CD14-positive monocyte (primary cell): ENCODE measurements at regions not wholly inside any gene's neighbourhood (a gene's known extent, or its start where the extent isn't known, plus 50 kb on each side); places are given as distances from the start of the nearest gene placed in this dataset.

Experiments
- DNase-seq, 3 donors: peaks; one replicate each; pipeline ENCODE4 v3.0.0-alpha.2; 2011 to 2022
- H2AFZ ChIP-seq: 2 replicates; pipeline ENCODE4 v1.6.0; 2012; ENCODE audit warnings: mild to moderate bottlenecking, low read depth, low read length, inconsistent platforms; ENCODE audit not compliant: insufficient read depth, poor library complexity, severe bottlenecking
- H3K27ac ChIP-seq, 2 donors: 1 replicate in 1 of 2; 2 replicates in 1 of 2; pipeline ENCODE4 v1.5.1; 2012 to 2013; ENCODE audit warnings: low read length in 2 of 2, control low read depth in 1 of 2, inconsistent platforms in 1 of 2, low read depth in 1 of 2, mild to moderate bottlenecking in 1 of 2
- H3K27me3 ChIP-seq, 2 donors: one replicate each; pipeline versions ENCODE4 v1.6.0 to v1.6.1; 2011 to 2013; ENCODE audit warnings: low read length in 2 of 2; ENCODE audit not compliant: control insufficient read depth in 2 of 2, insufficient read depth in 2 of 2
- H3K36me3 ChIP-seq, 2 donors: replicated peaks in 1 of 2; 1 replicate in 1 of 2; 2 replicates in 1 of 2; pipeline versions ENCODE4 v1.5.1 to v1.6.1; 2012 to 2013; ENCODE audit warnings: low read length in 2 of 2, control low read depth in 1 of 2, inconsistent platforms in 1 of 2, mild to moderate bottlenecking in 1 of 2; ENCODE audit not compliant: insufficient read depth in 2 of 2, control insufficient read depth in 1 of 2
- H3K4me1 ChIP-seq, 2 donors: 1 replicate in 1 of 2; 2 replicates in 1 of 2; pipeline versions ENCODE4 v1.5.1 to v1.6.1; 2012 to 2013; ENCODE audit warnings: low read length in 2 of 2, control low read depth in 1 of 2, inconsistent platforms in 1 of 2, mild to moderate bottlenecking in 1 of 2, moderate library complexity in 1 of 2; ENCODE audit not compliant: insufficient read depth in 2 of 2, control insufficient read depth in 1 of 2
- H3K4me2 ChIP-seq: replicated peaks from 2 replicates; pipeline ENCODE3; 2012; ENCODE audit warnings: low read length, moderate library complexity, mild to moderate bottlenecking; ENCODE audit not compliant: poor library complexity, severe bottlenecking; ENCODE audit errors: extremely low read depth
- H3K4me3 ChIP-seq, 3 experiments: fragments of 200-600 bp in 1 of 3; sonication (generic) in 1 of 3; replicated peaks in 1 of 3; 1 replicate in 2 of 3; 2 replicates in 1 of 3; pipeline ENCODE4 v1.5.1; 2011 to 2013; ENCODE audit warnings: low read length in 3 of 3, mild to moderate bottlenecking in 3 of 3, control low read depth in 2 of 3, low read depth in 2 of 3, inconsistent platforms in 1 of 3, moderate library complexity in 1 of 3
- H3K79me2 ChIP-seq: 2 replicates; pipeline ENCODE4 v1.6.0; 2012; ENCODE audit warnings: mild to moderate bottlenecking, control low read depth, inconsistent platforms, low read length, moderate library complexity; ENCODE audit not compliant: insufficient read depth
- H3K9ac ChIP-seq: 2 replicates; pipeline ENCODE4 v1.6.0; 2017; ENCODE audit warnings: low read length, mild to moderate bottlenecking; ENCODE audit not compliant: insufficient read depth, poor library complexity, severe bottlenecking
- H3K9me3 ChIP-seq, 2 donors: replicated peaks in 1 of 2; 1 replicate in 1 of 2; 2 replicates in 1 of 2; pipeline versions ENCODE4 v1.5.1 to v1.6.1; 2012 to 2013; ENCODE audit warnings: low read length in 2 of 2, control low read depth in 1 of 2; ENCODE audit not compliant: control insufficient read depth in 1 of 2, insufficient read depth in 1 of 2
- H4K20me1 ChIP-seq: 2 replicates; pipeline ENCODE4 v1.6.0; 2012; ENCODE audit warnings: mild to moderate bottlenecking, low read length, control low read depth, moderate library complexity; ENCODE audit not compliant: insufficient read depth
- H3K27ac Mint-ChIP-seq, 7 donors: one replicate each; pipeline ENCODE4 v1.8.0; 2020; ENCODE audit warnings: mild to moderate bottlenecking in 7 of 7, mixed read lengths in 7 of 7, moderate library complexity in 6 of 7, inconsistent platforms in 2 of 7
- H3K27me3 Mint-ChIP-seq, 3 donors: one replicate each; pipeline ENCODE4 v1.8.0; 2021 to 2022; ENCODE audit warnings: low read depth in 3 of 3, mild to moderate bottlenecking in 3 of 3, mixed read lengths in 3 of 3, moderate library complexity in 3 of 3, inconsistent platforms in 1 of 3
- H3K36me3 Mint-ChIP-seq, 2 donors: one replicate each; pipeline ENCODE4 v1.8.0; 2020; ENCODE audit warnings: mixed read lengths in 2 of 2, inconsistent platforms in 1 of 2, mild to moderate bottlenecking in 1 of 2
- H3K4me1 Mint-ChIP-seq: one replicate; pipeline ENCODE4 v1.8.0; 2020; ENCODE audit warnings: mild to moderate bottlenecking, mixed read lengths
- H3K4me3 Mint-ChIP-seq, 2 donors: one replicate each; pipeline ENCODE4 v1.8.0; 2020; ENCODE audit warnings: mild to moderate bottlenecking in 2 of 2, mixed read lengths in 2 of 2, moderate library complexity in 1 of 2
- H3K9me3 Mint-ChIP-seq, 7 donors: one replicate each; pipeline ENCODE4 v1.8.0; 2020 to 2022; ENCODE audit warnings: mixed read lengths in 7 of 7, mild to moderate bottlenecking in 6 of 7, moderate library complexity in 6 of 7, inconsistent platforms in 2 of 7
- CTCF ChIP-seq: fragments of 200-600 bp; IDR thresholded peaks from one replicate; pipeline ENCODE4 v1.8.0; 2022; ENCODE audit warnings: antibody characterized with exemption, mild to moderate bottlenecking
- WGBS: methylation state at CpG from one replicate; pipeline ENCODE4 v1.1.5; 2013; ENCODE audit warnings: missing lambda C conversion rate; ENCODE audit not compliant: insufficient coverage; 5-methylcytosine and 5-hydroxymethylcytosine counted together
- intact Hi-C, 2 donors: fragments of 100-400 bp; cut with micrococcal nuclease; formaldehyde crosslinking; loops; one replicate each; pipeline versions ENCODE4 v1.15.0 to v1.15.1; 2023

GRCh38 chr7:124596881-124597280, 168.7 kb downstream of the GPR37 start:
- no peak overlapping the region for H3K27ac ChIP-seq
- Mint-ChIP-seq H3K36me3 (no peaks in the 10 kb centered on the region), H3K27ac (no peak overlapping the region), H3K27me3 (no peaks in the 10 kb centered on the region), H3K4me3 (no peak overlapping the region), H3K9me3 (peaks cover 0 to 2% (median 0%) of the 10 kb centered on the region in 7 donors), H3K4me1 (no peaks in the 10 kb centered on the region)
- no peak overlapping the region for H3K4me2 ChIP-seq
- H3K36me3 ChIP-seq = no peaks in the 10 kb centered on the region
- no peaks in the 10 kb centered on the region for H3K27me3 ChIP-seq
- H3K9ac ChIP-seq = no peak overlapping the region
- H3K79me2 ChIP-seq = no peaks in the 10 kb centered on the region
- H3K4me1 ChIP-seq = no peaks in the 10 kb centered on the region
- DNase-seq = no peak
- H3K9me3 ChIP-seq = no peaks in the 10 kb centered on the region
- no peak for TF ChIP-seq CTCF
- no peaks in the 10 kb centered on the region for H4K20me1 ChIP-seq
- no CpG with 5 or more reads among the region's 1 CpG for WGBS
- H2AFZ ChIP-seq = no peak overlapping the region
- intact Hi-C loops = no loop called here
- H3K4me3 ChIP-seq = no peak overlapping the region

- Histone ChIP-seq H3K4me3 (no peak overlapping the region), H3K9ac (no peak overlapping the region), H3K9me3 (peaks cover 0 to 7% of the 10 kb centered on the region in 2 donors), H3K4me2 (no peak overlapping the region), H3K79me2 (no peaks in the 10 kb centered on the region), H3K4me1 (no peaks in the 10 kb centered on the region), H2AFZ (no peak overlapping the region), H3K27me3 (no peaks in the 10 kb centered on the region), H3K36me3 (no peaks in the 10 kb centered on the region), H3K27ac (no peak overlapping the region), H4K20me1 (no peaks in the 10 kb centered on the region)
- no peak for DNase-seq
- H3K36me3 Mint-ChIP-seq = no peaks in the 10 kb centered on the region
- no peak for TF ChIP-seq CTCF
- H3K4me1 Mint-ChIP-seq = no peaks in the 10 kb centered on the region
- WGBS = no CpG with 5 or more reads among the region's 2 CpGs
- intact Hi-C loops = no loop called here
- peaks cover 0 to 8% (median 3%) of the 10 kb centered on the region in 7 donors for H3K9me3 Mint-ChIP-seq
- H3K27ac Mint-ChIP-seq = no peak overlapping the region
- no peak overlapping the region for H3K4me3 Mint-ChIP-seq
- H3K27me3 Mint-ChIP-seq = no peaks in the 10 kb centered on the region
Measured at GRCh38 chr7:124590814-124591213, 174.8 kb downstream of the GPR37 start.
